NCI-H446 treated with DMSO at 0.1 percent for 48 hours (cell line): ENCODE measurements at regions not wholly inside any gene's neighbourhood (a gene's known extent, or its start where the extent isn't known, plus 50 kb on each side); places are given as distances from the start of the nearest gene placed in this dataset.

Source experiments
- DNase-seq: peaks from one replicate; lab custom pipeline; 2025; lab: John Stamatoyannopoulos, UW

- peak; percentile 43 for DNase-seq
These were observed 106.8 kb downstream of the SEMA6D start for GRCh38 chr15:47824147-47824546.

- DNase-seq: no peak
These were observed 112.4 kb downstream of the SEMA6D start for GRCh38 chr15:47829667-47830066.

- no peak for DNase-seq
These were observed 116.8 kb downstream of the SEMA6D start for GRCh38 chr15:47834093-47834492.

GRCh38 chr15:47839233-47839825 lies 122.0 kb downstream of the SEMA6D start:
- peak; percentile 20 for DNase-seq

GRCh38 chr15:47843124-47843663 lies 125.9 kb downstream of the SEMA6D start:
- DNase-seq: no peak

GRCh38 chr15:47844437-47844836 lies 127.1 kb downstream of the SEMA6D start:
- no peak for DNase-seq

GRCh38 chr15:47846128-47846868 lies 129.0 kb downstream of the SEMA6D start:
- DNase-seq: no peak

GRCh38 chr15:47846876-47847275 lies 129.6 kb downstream of the SEMA6D start:
- no peak for DNase-seq

GRCh38 chr15:47856071-47856470 lies 138.8 kb downstream of the SEMA6D start:
- no peak for DNase-seq

GRCh38 chr15:47857014-47857775 lies 139.9 kb downstream of the SEMA6D start:
- DNase-seq: no peak

GRCh38 chr15:47857776-47858167 lies 140.5 kb downstream of the SEMA6D start:
- DNase-seq: no peak

GRCh38 chr15:47861111-47861903 lies 144.0 kb downstream of the SEMA6D start:
- DNase-seq: no peak

- no peak for DNase-seq
These were observed 145.1 kb downstream of the SEMA6D start for GRCh38 chr15:47862402-47862801.

GRCh38 chr15:47866446-47866845 lies 149.1 kb downstream of the SEMA6D start:
- DNase-seq: peak; percentile 34

- no peak for DNase-seq
These were observed 153.1 kb downstream of the SEMA6D start for GRCh38 chr15:47870300-47870955.

GRCh38 chr15:47870956-47871625 lies 153.8 kb downstream of the SEMA6D start:
- peak; percentile 93 for DNase-seq

GRCh38 chr15:47872208-47872607 lies 154.9 kb downstream of the SEMA6D start:
- DNase-seq: no peak

- DNase-seq: no peak
These were observed 155.6 kb downstream of the SEMA6D start for GRCh38 chr15:47872869-47873432.

GRCh38 chr15:47876986-47877385 lies 159.7 kb downstream of the SEMA6D start:
- DNase-seq: no peak

- no peak for DNase-seq
These were observed 160.5 kb downstream of the SEMA6D start for GRCh38 chr15:47877836-47878235.
